Ishikawa (cell line): ENCODE measurements at regions not wholly inside any gene's neighbourhood (a gene's known extent, or its start where the extent isn't known, plus 50 kb on each side); places are given as distances from the start of the nearest gene placed in this dataset.

Experiments used
- CEBPB ChIP-seq: IDR thresholded peaks from 2 replicates; pipeline ENCODE4 v1.6.1; 2012
- CREB1 ChIP-seq: IDR thresholded peaks from 2 replicates; pipeline ENCODE4 v1.6.1; 2012; ENCODE audit warnings: low read depth
- EGR1 ChIP-seq: IDR thresholded peaks from 2 replicates; pipeline ENCODE4 v1.6.1; 2012
- EP300 ChIP-seq: IDR thresholded peaks from 2 replicates; pipeline ENCODE4 v1.6.1; 2012; ENCODE audit warnings: borderline replicate concordance
- MAX ChIP-seq: IDR thresholded peaks from 2 replicates; pipeline ENCODE4 v1.6.1; 2012
- NFIC ChIP-seq: IDR thresholded peaks from 2 replicates; pipeline ENCODE4 v1.6.1; 2012
- REST ChIP-seq: IDR thresholded peaks from 2 replicates; pipeline ENCODE4 v1.6.1; 2012; ENCODE audit warnings: low read depth, mild to moderate bottlenecking
- TAF1 ChIP-seq: IDR thresholded peaks from 2 replicates; pipeline ENCODE4 v1.6.1; 2012; ENCODE audit warnings: low read depth, mild to moderate bottlenecking
- TCF12 ChIP-seq: IDR thresholded peaks from 2 replicates; pipeline ENCODE4 v1.6.1; 2012; ENCODE audit warnings: low read depth
- TEAD4 ChIP-seq: IDR thresholded peaks from 2 replicates; pipeline ENCODE4 v1.6.1; 2012
- USF1 ChIP-seq: IDR thresholded peaks from 2 replicates; pipeline ENCODE4 v1.6.1; 2012
- ZBTB7A ChIP-seq: IDR thresholded peaks from 2 replicates; pipeline ENCODE4 v1.6.1; 2012; ENCODE audit warnings: low read depth

- TF ChIP-seq EP300 (no peak), CREB1 (no peak), TEAD4 (no peak), NFIC (no peak), TAF1 (no peak), TCF12 (no peak), MAX (no peak), ZBTB7A (no peak), REST (no peak), CEBPB (no peak), USF1 (no peak), EGR1 (no peak)
These were observed 261.5 kb downstream of the NSG2 start for GRCh38 chr5:174307031-174307408.
